HG02588 (cell line): ENCODE measurements at regions not wholly inside any gene's neighbourhood (a gene's known extent, or its start where the extent isn't known, plus 50 kb on each side); places are given as distances from the start of the nearest gene placed in this dataset.
A peak's percentile ranks its signal among the peaks of the same experiment; 100 is the strongest.

Experiments
- ATAC-seq: cut with Tn5 transposase; IDR thresholded peaks from one replicate; pipeline ENCODE4 v1.9.1; 2021; ENCODE audit warnings: mild to moderate bottlenecking, moderate library complexity; ENCODE audit not compliant: unreplicated experiment

- ATAC-seq: no peak
Measured at GRCh38 chr18:2258954-2259353, 312.4 kb downstream of the METTL4 start.

- no peak for ATAC-seq
Measured at GRCh38 chr18:2263303-2263890, 307.9 kb downstream of the METTL4 start.

GRCh38 chr18:2274613-2275012 lies 296.7 kb downstream of the METTL4 start:
- no peak for ATAC-seq

- ATAC-seq: no peak
Measured at GRCh38 chr18:2281086-2281485, 290.2 kb downstream of the METTL4 start.

GRCh38 chr18:2281523-2282199 lies 289.6 kb downstream of the METTL4 start:
- no peak for ATAC-seq

GRCh38 chr18:2293109-2293839 lies 278.0 kb downstream of the METTL4 start:
- ATAC-seq: no peak

- no peak for ATAC-seq
Measured at GRCh38 chr18:2301316-2301715, 270.0 kb downstream of the METTL4 start.

- ATAC-seq: no peak
Measured at GRCh38 chr18:2302012-2302411, 269.3 kb downstream of the METTL4 start.

GRCh38 chr18:2302628-2303516 lies 268.4 kb downstream of the METTL4 start:
- ATAC-seq: no peak

GRCh38 chr18:2303517-2304238 lies 267.6 kb downstream of the METTL4 start:
- no peak for ATAC-seq

- ATAC-seq: no peak
Measured at GRCh38 chr18:2304378-2305175, 266.7 kb downstream of the METTL4 start.

GRCh38 chr18:2306606-2307005 lies 264.7 kb downstream of the METTL4 start:
- ATAC-seq: no peak

- ATAC-seq: no peak
Measured at GRCh38 chr18:2310886-2311285, 260.4 kb downstream of the METTL4 start.

- ATAC-seq: peak; percentile 84
Measured at GRCh38 chr18:2312440-2312839, 258.9 kb downstream of the METTL4 start.

GRCh38 chr18:2313332-2313731 lies 258.0 kb downstream of the METTL4 start:
- no peak for ATAC-seq

- no peak for ATAC-seq
Measured at GRCh38 chr18:2316082-2316750, 255.1 kb downstream of the METTL4 start.

GRCh38 chr18:2316751-2317696 lies 254.3 kb downstream of the METTL4 start:
- no peak for ATAC-seq

- no peak for ATAC-seq
Measured at GRCh38 chr18:2324459-2324858, 246.8 kb downstream of the METTL4 start.
